GM19023 (cell line): ENCODE measurements at regions not wholly inside any gene's neighbourhood (a gene's known extent, or its start where the extent isn't known, plus 50 kb on each side); places are given as distances from the start of the nearest gene placed in this dataset.
"Not testable (repeated sequence)": the region's sequence is repeated elsewhere in the genome, so short reads cannot be mapped to it uniquely, and the experiment has no call there.

Source experiments
- ATAC-seq: cut with Tn5 transposase; IDR thresholded peaks from one replicate; pipeline ENCODE4 v1.9.1; 2021; ENCODE audit warnings: mild to moderate bottlenecking, moderate library complexity; ENCODE audit not compliant: unreplicated experiment

GRCh38 chr7:106456329-106456728, 171.5 kb upstream of the NAMPT start:
- ATAC-seq, result no peak

GRCh38 chr7:106452031-106452851, 167.5 kb upstream of the NAMPT start:
- no peak for ATAC-seq

- ATAC-seq, result no peak
Observed at GRCh38 chr7:106451171-106451570, 166.4 kb upstream of the NAMPT start.

GRCh38 chr7:106450716-106451115, 165.9 kb upstream of the NAMPT start:
- no peak for ATAC-seq

GRCh38 chr7:106448992-106449859, 164.4 kb upstream of the NAMPT start:
- ATAC-seq, result no peak

- no peak for ATAC-seq
Observed at GRCh38 chr7:106448346-106448991, 163.7 kb upstream of the NAMPT start.

- ATAC-seq, result no peak
Observed at GRCh38 chr7:106447318-106447847, 162.6 kb upstream of the NAMPT start.

- ATAC-seq, result not testable (repeated sequence)
Observed at GRCh38 chr7:106445366-106445765, 160.6 kb upstream of the NAMPT start.

GRCh38 chr7:106444068-106444655, 159.4 kb upstream of the NAMPT start:
- no peak for ATAC-seq

GRCh38 chr7:106443156-106443555, 158.4 kb upstream of the NAMPT start:
- ATAC-seq, result no peak

- no peak for ATAC-seq
Observed at GRCh38 chr7:106442476-106442875, 157.7 kb upstream of the NAMPT start.

- not testable (repeated sequence) for ATAC-seq
Observed at GRCh38 chr7:106441343-106441742, 156.6 kb upstream of the NAMPT start.

GRCh38 chr7:106436933-106437332, 152.2 kb upstream of the NAMPT start:
- not testable (repeated sequence) for ATAC-seq

GRCh38 chr7:106433377-106433776, 148.6 kb upstream of the NAMPT start:
- no peak for ATAC-seq

- no peak for ATAC-seq
Observed at GRCh38 chr7:106430535-106431455, 146.0 kb upstream of the NAMPT start.

- ATAC-seq, result no peak
Observed at GRCh38 chr7:106430103-106430502, 145.3 kb upstream of the NAMPT start.

GRCh38 chr7:106426803-106427202, 142.0 kb upstream of the NAMPT start:
- ATAC-seq, result no peak

GRCh38 chr7:106425017-106425719, 140.4 kb upstream of the NAMPT start:
- peak; percentile 83 for ATAC-seq

GRCh38 chr7:106424476-106425016, 139.8 kb upstream of the NAMPT start:
- no peak for ATAC-seq
